ENCODE measurements at regions not wholly inside any gene's neighbourhood (a gene's known extent, or its start where the extent isn't known, plus 50 kb on each side); places are given as distances from the start of the nearest gene placed in this dataset.

DNA sequence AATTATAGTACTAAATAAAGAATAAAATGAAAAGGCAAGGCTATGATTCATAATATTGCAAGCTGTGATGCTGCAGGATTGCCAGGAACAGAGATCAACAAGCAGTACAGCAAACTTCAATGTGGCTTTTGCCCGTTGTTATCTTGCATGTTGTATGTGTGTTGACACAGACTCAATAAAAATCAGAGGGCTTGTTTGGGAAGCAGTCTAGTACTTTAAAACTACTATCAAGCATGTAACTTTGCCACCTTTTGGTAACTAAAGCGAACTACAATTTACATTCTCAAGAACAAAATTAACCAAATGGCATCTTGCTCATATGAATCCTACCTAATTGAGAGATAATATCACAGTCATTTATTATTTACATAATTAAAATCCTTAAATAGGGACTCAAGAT lies 79.8 kb upstream of the GPM6A start:
- Histone ChIP-seq H3K36me3 (ENCODE audit: control insufficient read depth in 1 of 2, insufficient read depth in 2 of 2, low read length in 2 of 2) (no peaks in the 10 kb centered on the region), H3K4me2 (ENCODE audit: low read length) (no peak overlapping the region), H3K9ac (ENCODE audit: low read length) (no peak overlapping the region), H3K9me2 (ENCODE audit: insufficient read depth) (no peaks in the 10 kb centered on the region), H3K27me3 (ENCODE audit: insufficient read depth, low read length) (no peaks in the 10 kb centered on the region), H2AFZ (ENCODE audit: low read depth, low read length, poor library complexity, severe bottlenecking) (peak overlapping the region; percentile 62), H3K9me3 (ENCODE audit: control insufficient read depth in 1 of 2, insufficient read depth in 1 of 2, low read depth in 1 of 2, low read length in 2 of 2) (no peaks in the 10 kb centered on the region), H3K79me2 (ENCODE audit: insufficient read depth, low read length) (no peaks in the 10 kb centered on the region), H4K20me1 (ENCODE audit: insufficient read depth) (no peaks in the 10 kb centered on the region), H3K4me3 (replicated peaks in 1 of 2; ENCODE audit: low read depth in 1 of 2, low read length in 2 of 2) (no peak overlapping the region), H3K4me1 (ENCODE audit: control insufficient read depth in 1 of 2, insufficient read depth in 2 of 2, low read length in 2 of 2) (no peaks in the 10 kb centered on the region), H3K27ac (ENCODE audit: low read depth, low read length) (no peak overlapping the region)
- ChIA-PET RAD21 (ENCODE audit: low non-redundant PET in 1 of 2, low total read pairs in 2 of 2, uncharacterized antibody in 2 of 2, unreplicated experiment in 2 of 2) (no interaction called here), CTCF (interaction anchor here (1.0 to 1.2 kb wide), 2 partner anchors 329 to 330 kb away, joined by 3 read pairs; no protein-coding TSS in a partner anchor), POLR2A (no interaction called here)
- peak; percentile 38 for DNase-seq (ENCODE audit: low read depth, low spot score)
- peak; percentile 78 for ATAC-seq
- intact Hi-C loops (cut with micrococcal nuclease): loop anchor here (1.0 to 10.0 kb wide), 3 partner anchors 237 to 1527 kb away; no protein-coding TSS in a partner anchor
- no TSS peak for BruUV-seq (replicated peaks)
- TF ChIP-seq RAD21 (IDR thresholded peaks at IDR 0.05; ENCODE audit: low read depth) (peak; percentile 63), EZH2phosphoT487 (IDR thresholded peaks at IDR 0.05; ENCODE audit: borderline replicate concordance) (no peak), SP1 (IDR thresholded peaks at IDR 0.05; ENCODE audit: low read depth) (no peak), CEBPB (IDR thresholded peaks at IDR 0.05; ENCODE audit: low read depth) (no peak), CBX3 (IDR thresholded peaks at IDR 0.05; ENCODE audit: low read depth) (no peak), YY1 (IDR thresholded peaks at IDR 0.05; ENCODE audit: extremely low read depth, insufficient replicate concordance, low read depth, low read length) (no peak), EGR1 (IDR thresholded peaks at IDR 0.05; ENCODE audit: low read depth) (no peak), SIN3A (IDR thresholded peaks at IDR 0.05; ENCODE audit: low read depth) (0 out of 2 replicates have a peak, but pooled peaks have one; percentile 3), ZNF274 (IDR thresholded peaks at IDR 0.05; ENCODE audit: low read depth, low read length) (no peak)
- TF ChIP-seq, protein P1, sequence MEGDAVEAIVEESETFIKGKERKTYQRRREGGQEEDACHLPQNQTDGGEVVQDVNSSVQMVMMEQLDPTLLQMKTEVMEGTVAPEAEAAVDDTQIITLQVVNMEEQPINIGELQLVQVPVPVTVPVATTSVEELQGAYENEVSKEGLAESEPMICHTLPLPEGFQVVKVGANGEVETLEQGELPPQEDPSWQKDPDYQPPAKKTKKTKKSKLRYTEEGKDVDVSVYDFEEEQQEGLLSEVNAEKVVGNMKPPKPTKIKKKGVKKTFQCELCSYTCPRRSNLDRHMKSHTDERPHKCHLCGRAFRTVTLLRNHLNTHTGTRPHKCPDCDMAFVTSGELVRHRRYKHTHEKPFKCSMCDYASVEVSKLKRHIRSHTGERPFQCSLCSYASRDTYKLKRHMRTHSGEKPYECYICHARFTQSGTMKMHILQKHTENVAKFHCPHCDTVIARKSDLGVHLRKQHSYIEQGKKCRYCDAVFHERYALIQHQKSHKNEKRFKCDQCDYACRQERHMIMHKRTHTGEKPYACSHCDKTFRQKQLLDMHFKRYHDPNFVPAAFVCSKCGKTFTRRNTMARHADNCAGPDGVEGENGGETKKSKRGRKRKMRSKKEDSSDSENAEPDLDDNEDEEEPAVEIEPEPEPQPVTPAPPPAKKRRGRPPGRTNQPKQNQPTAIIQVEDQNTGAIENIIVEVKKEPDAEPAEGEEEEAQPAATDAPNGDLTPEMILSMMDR (IDR thresholded peaks at IDR 0.05 in 2 of 3, conservative IDR thresholded peaks at IDR 0.05 in 1 of 3; ENCODE audit: borderline replicate concordance in 1 of 3, insufficient read depth in 1 of 3, low read depth in 2 of 3, low read length in 2 of 3): peak; percentile 27 to 49 (median 47); a peak in 4 of 6 replicates
